IMR-90 (cell line): ENCODE measurements at regions not wholly inside any gene's neighbourhood (a gene's known extent, or its start where the extent isn't known, plus 50 kb on each side); places are given as distances from the start of the nearest gene placed in this dataset.

Source experiments
- ATAC-seq: fragments of 200-7000 bp; cut with Tn5 transposase; 2 replicates; pipeline ENCODE4 v1.9.1; 2020; ENCODE audit warnings: low read depth, mild to moderate bottlenecking, moderate library complexity
- BruUV-seq: library from RNA; stranded (reverse); fragments of 400-500 nt; replicated peaks from 2 replicates; lab custom pipeline; 2021; lab: Mats Ljungman, UMichigan
- CTCF ChIA-PET: fragments of 300-600 bp; formaldehyde crosslinking; extraction: SDS; loops from one replicate; lab custom pipeline; 2021; ENCODE audit warnings: antibody characterized with exemption; lab: Yijun Ruan, JAX
- POLR2A ChIA-PET: fragments of 300-600 bp; sonication (Branson Sonifier 250); formaldehyde crosslinking; loops from one replicate; lab custom pipeline; 2022; ENCODE audit warnings: antibody characterized with exemption; ENCODE audit not compliant: unreplicated experiment; lab: Charles Lee
- DNase-seq: peaks from one replicate; pipeline ENCODE4 v3.0.0; 2013
- H2AFZ ChIP-seq: replicated peaks from 2 replicates; pipeline ENCODE3; 2013; ENCODE audit warnings: low read length, mild to moderate bottlenecking; ENCODE audit not compliant: poor library complexity
- H2AK5ac ChIP-seq: 2 replicates; pipeline ENCODE4 v1.6.1; 2013; ENCODE audit warnings: low read depth, low read length, inconsistent platforms
- H2AK9ac ChIP-seq: replicated peaks from 2 replicates; pipeline ENCODE3; 2013; ENCODE audit warnings: mild to moderate bottlenecking, low read depth, low read length, moderate library complexity; ENCODE audit not compliant: poor library complexity
- H2BK120ac ChIP-seq: 2 replicates; pipeline ENCODE4 v1.6.1; 2013; ENCODE audit warnings: low read depth, low read length, inconsistent platforms
- H2BK15ac ChIP-seq: 3 replicates; pipeline ENCODE4 v1.6.1; 2013; ENCODE audit warnings: low read depth, low read length, inconsistent platforms
- H2BK20ac ChIP-seq: 2 replicates; pipeline ENCODE4 v1.6.1; 2013; ENCODE audit warnings: low read depth, mild to moderate bottlenecking, inconsistent platforms, low read length, moderate library complexity
- H2BK5ac ChIP-seq: 2 replicates; pipeline ENCODE4 v1.6.1; 2013; ENCODE audit warnings: mild to moderate bottlenecking, low read depth, low read length, inconsistent platforms; ENCODE audit not compliant: poor library complexity, severe bottlenecking
- H3K14ac ChIP-seq: replicated peaks from 2 replicates; pipeline ENCODE4 v1.6.1; 2013; ENCODE audit warnings: low read depth, low read length, inconsistent platforms
- H3K18ac ChIP-seq: 2 replicates; pipeline ENCODE4 v1.6.1; 2013; ENCODE audit warnings: low read depth, low read length, control low read depth
- H3K23ac ChIP-seq: 2 replicates; pipeline ENCODE4 v1.6.1; 2013; ENCODE audit warnings: low read depth, low read length, inconsistent platforms
- H3K27ac ChIP-seq: 2 replicates; pipeline ENCODE4 v1.5.1; 2013; ENCODE audit warnings: mild to moderate bottlenecking, control low read depth, low read length; ENCODE audit not compliant: insufficient read depth
- H3K27me3 ChIP-seq: 2 replicates; pipeline ENCODE4 v1.6.1; 2013; ENCODE audit warnings: low read length; ENCODE audit not compliant: control insufficient read depth, insufficient read depth
- H3K36me3 ChIP-seq: 2 replicates; pipeline ENCODE4 v1.6.1; 2013; ENCODE audit warnings: low read length, mixed read lengths; ENCODE audit not compliant: control insufficient read depth, insufficient read depth
- H3K4ac ChIP-seq: 2 replicates; pipeline ENCODE4 v1.6.1; 2013; ENCODE audit warnings: low read depth, low read length, inconsistent platforms
- H3K4me1 ChIP-seq: 2 replicates; pipeline ENCODE4 v1.6.1; 2013; ENCODE audit warnings: low read length, mixed read lengths; ENCODE audit not compliant: control insufficient read depth, insufficient read depth
- H3K4me2 ChIP-seq: 2 replicates; pipeline ENCODE4 v1.6.1; 2013; ENCODE audit warnings: low read depth, mild to moderate bottlenecking, control low read depth, low read length, moderate library complexity
- H3K4me3 ChIP-seq: 2 replicates; pipeline ENCODE4 v1.5.1; 2013; ENCODE audit warnings: low read depth, mild to moderate bottlenecking, control low read depth, low read length, moderate library complexity; ENCODE audit not compliant: insufficient read depth
- H3K56ac ChIP-seq: 2 replicates; pipeline ENCODE4 v1.6.1; 2013; ENCODE audit warnings: low read length, inconsistent platforms; ENCODE audit not compliant: insufficient read depth; ENCODE audit errors: extremely low read depth
- H3K79me1 ChIP-seq, 2 experiments: 2 replicates each; pipeline ENCODE4 v1.6.1; 2013; ENCODE audit warnings: low read length in 2 of 2, inconsistent platforms in 1 of 2, low read depth in 1 of 2
- H3K9ac ChIP-seq: 2 replicates; pipeline ENCODE4 v1.6.1; 2013; ENCODE audit warnings: low read depth, low read length, control low read depth
- H3K9me1 ChIP-seq: 2 replicates; pipeline ENCODE4 v1.6.1; 2013; ENCODE audit warnings: low read length, inconsistent platforms; ENCODE audit not compliant: insufficient read depth
- H3K9me3 ChIP-seq: 2 replicates; pipeline ENCODE4 v1.6.1; 2013; ENCODE audit warnings: low read length; ENCODE audit not compliant: control insufficient read depth, insufficient read depth
- H4K20me1 ChIP-seq: 2 replicates; pipeline ENCODE4 v1.6.1; 2013; ENCODE audit warnings: low read length, inconsistent platforms; ENCODE audit not compliant: insufficient read depth
- H4K5ac ChIP-seq: 2 replicates; pipeline ENCODE4 v1.6.1; 2013; ENCODE audit warnings: mild to moderate bottlenecking, low read depth, low read length, control low read depth
- H4K8ac ChIP-seq, 2 experiments: 2 replicates each; pipeline ENCODE4 v1.6.1; 2013; ENCODE audit warnings: low read depth in 2 of 2, low read length in 2 of 2, control low read depth in 1 of 2, inconsistent platforms in 1 of 2
- H4K91ac ChIP-seq: 2 replicates; pipeline ENCODE4 v1.6.1; 2013; ENCODE audit warnings: low read depth, low read length, inconsistent platforms; ENCODE audit not compliant: insufficient read depth
- BHLHE40 ChIP-seq: fragments of 150-350 bp; IDR thresholded peaks from 2 replicates; pipeline ENCODE4 v1.6.1; 2016; ENCODE audit warnings: mild to moderate bottlenecking, low read depth, low read length
- CEBPB ChIP-seq: IDR thresholded peaks from 2 replicates; pipeline ENCODE4 v1.6.1; 2012; ENCODE audit warnings: low read depth, low read length, improper control_type of control experiment
- CHD1 ChIP-seq: IDR thresholded peaks from 2 replicates; pipeline ENCODE4 v1.6.1; 2012; ENCODE audit warnings: low read depth, low read length, improper control_type of control experiment
- CTCF ChIP-seq: conservative IDR thresholded peaks from 2 replicates; pipeline ENCODE4 v1.5.1; 2012; ENCODE audit warnings: mild to moderate bottlenecking, low read depth, low read length, improper control_type of control experiment
- FOS ChIP-seq: fragments of 150-350 bp; IDR thresholded peaks from 2 replicates; pipeline ENCODE4 v1.6.1; 2016; ENCODE audit warnings: low read depth, low read length
- MAFK ChIP-seq: IDR thresholded peaks from 2 replicates; pipeline ENCODE4 v1.6.1; 2012; ENCODE audit warnings: low read depth, low read length, improper control_type of control experiment
- MAZ ChIP-seq: IDR thresholded peaks from 2 replicates; pipeline ENCODE4 v1.6.1; 2012; ENCODE audit warnings: low read depth, mild to moderate bottlenecking, low read length, improper control_type of control experiment, moderate library complexity, borderline replicate concordance
- MXI1 ChIP-seq: IDR thresholded peaks from 2 replicates; pipeline ENCODE4 v1.6.1; 2012; ENCODE audit warnings: low read depth, mild to moderate bottlenecking, low read length, moderate library complexity, borderline replicate concordance
- NFE2L2 ChIP-seq: fragments of 150-350 bp; IDR thresholded peaks from 2 replicates; pipeline ENCODE4 v1.6.1; 2016; ENCODE audit warnings: low read depth, mild to moderate bottlenecking, low read length
- POLR2A ChIP-seq: IDR thresholded peaks from 2 replicates; pipeline ENCODE4 v1.6.1; 2012; ENCODE audit warnings: mild to moderate bottlenecking, low read depth, low read length
- RAD21 ChIP-seq: IDR thresholded peaks from 2 replicates; pipeline ENCODE4 v1.6.1; 2012; ENCODE audit warnings: low read length, improper control_type of control experiment
- RCOR1 ChIP-seq: IDR thresholded peaks from 2 replicates; pipeline ENCODE4 v1.6.1; 2012; ENCODE audit warnings: mild to moderate bottlenecking, low read length, improper control_type of control experiment; ENCODE audit not compliant: insufficient replicate concordance
- RFX5 ChIP-seq: IDR thresholded peaks from 2 replicates; pipeline ENCODE4 v1.8.0; 2012; ENCODE audit warnings: low read depth, mild to moderate bottlenecking, low read length, moderate library complexity
- SMC3 ChIP-seq: fragments of 150-350 bp; IDR thresholded peaks from 2 replicates; pipeline ENCODE4 v1.6.1; 2016; ENCODE audit warnings: low read depth, mild to moderate bottlenecking, antibody characterized with exemption, low read length, moderate library complexity
- USF2 ChIP-seq: fragments of 150-350 bp; IDR thresholded peaks from 2 replicates; pipeline ENCODE4 v1.6.1; 2017; ENCODE audit warnings: mild to moderate bottlenecking, antibody characterized with exemption, low read length, low read depth
- WGBS, 2 experiments: methylation state at CpG; one replicate each; pipeline versions ENCODE4 v1.1.5 to v1.1.7; 2013; ENCODE audit warnings: missing lambda C conversion rate in 2 of 2; ENCODE audit not compliant: insufficient read length in 1 of 2; ENCODE audit errors: extremely low coverage in 2 of 2; 5-methylcytosine and 5-hydroxymethylcytosine counted together
- dilution Hi-C: fragments of 300-500 bp; cut with HindIII; formaldehyde crosslinking; loops from one replicate; pipeline ENCODE4 v1.14.3; 2018; ENCODE audit warnings: low sequenced_read_pairs; ENCODE audit not compliant: unreplicated experiment
- in situ Hi-C: fragments of 300-500 bp; cut with MboI; formaldehyde crosslinking; loops from 3 replicates; pipeline ENCODE4 v1.14.3; 2019; ENCODE audit warnings: low sequenced_read_pairs, inconsistent platforms, mixed read lengths
- intact Hi-C: fragments of 100-400 bp; cut with micrococcal nuclease; formaldehyde crosslinking; loops from 2 replicates; pipeline ENCODE4 v1.10.0; 2022

- dilution Hi-C loops, result no loop called here
- TF ChIP-seq FOS, result no peak
- TF ChIP-seq BHLHE40, result no peak
- TF ChIP-seq CTCF, result no peak
- TF ChIP-seq CEBPB, result no peak
- TF ChIP-seq SMC3, result no peak
- TF ChIP-seq NFE2L2, result no peak
- TF ChIP-seq MXI1, result no peak
- no peak for TF ChIP-seq RCOR1
- no peak for TF ChIP-seq RFX5
- no peak for TF ChIP-seq RAD21
- no peak for TF ChIP-seq CHD1
- no peak for TF ChIP-seq USF2
- TF ChIP-seq POLR2A, result no peak
- TF ChIP-seq MAZ, result no peak
- no peak for TF ChIP-seq MAFK
These were observed 62.2 kb upstream of the INCENP start for GRCh38 chr11:62061356-62062222.

More at GRCh38 chr11:62061356-62062222, 62.2 kb upstream of the INCENP start:
- no peak overlapping the region for H3K27ac ChIP-seq
- H4K5ac ChIP-seq, result no peak overlapping the region
- no peak overlapping the region for H3K4ac ChIP-seq
- no peaks in the 10 kb centered on the region for H3K4me1 ChIP-seq
- H3K14ac ChIP-seq, result no peak overlapping the region
- H3K56ac ChIP-seq, result no peak overlapping the region
- in situ Hi-C loops (no loop called here), intact Hi-C loops (no loop called here)
- no peak for DNase-seq
- ChIA-PET CTCF (no interaction called here), POLR2A (interaction anchor here (0.7 kb wide), 1 partner anchor 104 kb away, joined by 9 read pairs; no protein-coding TSS in a partner anchor)
- no peaks in the 10 kb centered on the region for H3K36me3 ChIP-seq
- H2AK5ac ChIP-seq, result no peak overlapping the region
- H2BK20ac ChIP-seq, result no peak overlapping the region
- H3K4me2 ChIP-seq, result no peak overlapping the region
- WGBS, 2 experiments, result no CpG with 5 or more reads among the region's 11 CpGs
- no peak overlapping the region for H3K4me3 ChIP-seq
- H3K18ac ChIP-seq, result no peak overlapping the region
- no peaks in the 10 kb centered on the region for H3K9me3 ChIP-seq
- BruUV-seq, result no TSS peak
- ATAC-seq, result no peak
- H2BK15ac ChIP-seq, result no peak overlapping the region
- H2BK5ac ChIP-seq, result no peak overlapping the region
- no peaks in the 10 kb centered on the region for H4K20me1 ChIP-seq
- H3K23ac ChIP-seq, result no peak overlapping the region
- no peak overlapping the region for H2AK9ac ChIP-seq
- H3K79me1 ChIP-seq, result no peaks in the 10 kb centered on the region
- peaks cover 6% of the 10 kb centered on the region for H3K27me3 ChIP-seq
- H4K91ac ChIP-seq, result no peak overlapping the region
- no peaks in the 10 kb centered on the region for H3K9me1 ChIP-seq
- no peak overlapping the region for H2AFZ ChIP-seq
- no peak overlapping the region for H2BK120ac ChIP-seq
- H3K9ac ChIP-seq, result no peak overlapping the region
- H4K8ac ChIP-seq, result no peak overlapping the region
